22Rv1 (cell line): ENCODE measurements at regions not wholly inside any gene's neighbourhood (a gene's known extent, or its start where the extent isn't known, plus 50 kb on each side); places are given as distances from the start of the nearest gene placed in this dataset.

Source experiments
- ZFX ChIP-seq: fragments of 450-650 bp; IDR thresholded peaks from 2 replicates; pipeline ENCODE4 v1.6.1; 2017; ENCODE audit warnings: antibody characterized with exemption, borderline replicate concordance
- TF ChIP-seq, protein P1 (sequence below): fragments of 450-650 bp; IDR thresholded peaks from 2 replicates; pipeline ENCODE4 v1.5.1; 2017; ENCODE audit warnings: mild to moderate bottlenecking

DNA sequence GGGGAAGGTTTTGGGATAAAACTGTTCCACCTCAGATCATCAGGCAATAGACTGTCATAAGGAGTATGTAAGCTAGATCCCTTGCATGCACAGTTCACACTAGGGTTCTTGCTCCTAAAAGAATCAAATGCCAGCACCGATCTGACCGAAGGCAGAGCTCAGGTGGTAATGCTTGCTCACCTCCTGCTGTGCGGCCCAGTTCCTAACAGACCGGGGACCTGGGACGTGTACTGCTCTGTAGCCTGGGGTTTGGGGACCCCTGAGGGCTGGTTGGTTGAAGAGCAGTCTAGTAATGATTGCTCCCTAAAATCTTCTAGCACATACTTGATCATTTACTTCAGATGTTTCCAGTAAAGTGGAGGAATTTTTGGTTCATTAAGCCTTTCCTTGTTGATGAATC is 173.1 kb upstream of the SLIT2 start:
- TF ChIP-seq, protein P1, sequence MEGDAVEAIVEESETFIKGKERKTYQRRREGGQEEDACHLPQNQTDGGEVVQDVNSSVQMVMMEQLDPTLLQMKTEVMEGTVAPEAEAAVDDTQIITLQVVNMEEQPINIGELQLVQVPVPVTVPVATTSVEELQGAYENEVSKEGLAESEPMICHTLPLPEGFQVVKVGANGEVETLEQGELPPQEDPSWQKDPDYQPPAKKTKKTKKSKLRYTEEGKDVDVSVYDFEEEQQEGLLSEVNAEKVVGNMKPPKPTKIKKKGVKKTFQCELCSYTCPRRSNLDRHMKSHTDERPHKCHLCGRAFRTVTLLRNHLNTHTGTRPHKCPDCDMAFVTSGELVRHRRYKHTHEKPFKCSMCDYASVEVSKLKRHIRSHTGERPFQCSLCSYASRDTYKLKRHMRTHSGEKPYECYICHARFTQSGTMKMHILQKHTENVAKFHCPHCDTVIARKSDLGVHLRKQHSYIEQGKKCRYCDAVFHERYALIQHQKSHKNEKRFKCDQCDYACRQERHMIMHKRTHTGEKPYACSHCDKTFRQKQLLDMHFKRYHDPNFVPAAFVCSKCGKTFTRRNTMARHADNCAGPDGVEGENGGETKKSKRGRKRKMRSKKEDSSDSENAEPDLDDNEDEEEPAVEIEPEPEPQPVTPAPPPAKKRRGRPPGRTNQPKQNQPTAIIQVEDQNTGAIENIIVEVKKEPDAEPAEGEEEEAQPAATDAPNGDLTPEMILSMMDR: no peak
- no peak for TF ChIP-seq ZFX
